ENCODE measurements at regions not wholly inside any gene's neighbourhood (a gene's known extent, or its start where the extent isn't known, plus 50 kb on each side); places are given as distances from the start of the nearest gene placed in this dataset.

DNA sequence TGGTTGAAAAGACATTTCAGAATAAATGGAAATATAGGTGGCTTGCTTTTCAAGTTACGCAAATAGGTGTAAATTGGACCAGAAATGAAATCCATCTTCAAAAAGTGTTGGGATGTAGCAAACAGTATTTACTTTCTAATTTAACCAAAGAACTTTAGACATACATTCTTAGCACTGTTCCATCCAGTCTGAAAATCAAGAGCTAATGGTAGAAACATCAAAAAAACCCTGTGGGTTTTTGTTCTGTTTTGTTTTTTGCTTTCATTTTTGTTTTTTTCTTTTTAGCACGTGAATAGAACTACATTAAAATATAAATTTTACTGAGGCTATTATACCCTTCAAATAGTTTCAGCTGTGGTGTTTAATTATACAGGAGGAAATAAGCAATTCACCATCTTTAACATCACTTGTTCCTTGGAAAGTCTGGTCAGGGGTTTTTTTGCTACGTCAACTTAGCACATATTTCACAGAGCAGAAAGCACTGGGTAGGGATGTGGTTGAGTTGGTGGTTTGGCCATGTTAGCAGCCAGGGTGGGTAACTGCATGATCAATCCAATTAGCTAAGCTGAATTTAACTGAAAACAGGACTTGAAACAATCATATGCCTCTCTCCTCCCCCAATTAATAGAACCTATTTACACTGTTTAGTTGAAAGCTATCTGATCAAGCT is 275.4 kb upstream of the PFKP start (continued):
- TF ChIP-seq, protein P1, sequence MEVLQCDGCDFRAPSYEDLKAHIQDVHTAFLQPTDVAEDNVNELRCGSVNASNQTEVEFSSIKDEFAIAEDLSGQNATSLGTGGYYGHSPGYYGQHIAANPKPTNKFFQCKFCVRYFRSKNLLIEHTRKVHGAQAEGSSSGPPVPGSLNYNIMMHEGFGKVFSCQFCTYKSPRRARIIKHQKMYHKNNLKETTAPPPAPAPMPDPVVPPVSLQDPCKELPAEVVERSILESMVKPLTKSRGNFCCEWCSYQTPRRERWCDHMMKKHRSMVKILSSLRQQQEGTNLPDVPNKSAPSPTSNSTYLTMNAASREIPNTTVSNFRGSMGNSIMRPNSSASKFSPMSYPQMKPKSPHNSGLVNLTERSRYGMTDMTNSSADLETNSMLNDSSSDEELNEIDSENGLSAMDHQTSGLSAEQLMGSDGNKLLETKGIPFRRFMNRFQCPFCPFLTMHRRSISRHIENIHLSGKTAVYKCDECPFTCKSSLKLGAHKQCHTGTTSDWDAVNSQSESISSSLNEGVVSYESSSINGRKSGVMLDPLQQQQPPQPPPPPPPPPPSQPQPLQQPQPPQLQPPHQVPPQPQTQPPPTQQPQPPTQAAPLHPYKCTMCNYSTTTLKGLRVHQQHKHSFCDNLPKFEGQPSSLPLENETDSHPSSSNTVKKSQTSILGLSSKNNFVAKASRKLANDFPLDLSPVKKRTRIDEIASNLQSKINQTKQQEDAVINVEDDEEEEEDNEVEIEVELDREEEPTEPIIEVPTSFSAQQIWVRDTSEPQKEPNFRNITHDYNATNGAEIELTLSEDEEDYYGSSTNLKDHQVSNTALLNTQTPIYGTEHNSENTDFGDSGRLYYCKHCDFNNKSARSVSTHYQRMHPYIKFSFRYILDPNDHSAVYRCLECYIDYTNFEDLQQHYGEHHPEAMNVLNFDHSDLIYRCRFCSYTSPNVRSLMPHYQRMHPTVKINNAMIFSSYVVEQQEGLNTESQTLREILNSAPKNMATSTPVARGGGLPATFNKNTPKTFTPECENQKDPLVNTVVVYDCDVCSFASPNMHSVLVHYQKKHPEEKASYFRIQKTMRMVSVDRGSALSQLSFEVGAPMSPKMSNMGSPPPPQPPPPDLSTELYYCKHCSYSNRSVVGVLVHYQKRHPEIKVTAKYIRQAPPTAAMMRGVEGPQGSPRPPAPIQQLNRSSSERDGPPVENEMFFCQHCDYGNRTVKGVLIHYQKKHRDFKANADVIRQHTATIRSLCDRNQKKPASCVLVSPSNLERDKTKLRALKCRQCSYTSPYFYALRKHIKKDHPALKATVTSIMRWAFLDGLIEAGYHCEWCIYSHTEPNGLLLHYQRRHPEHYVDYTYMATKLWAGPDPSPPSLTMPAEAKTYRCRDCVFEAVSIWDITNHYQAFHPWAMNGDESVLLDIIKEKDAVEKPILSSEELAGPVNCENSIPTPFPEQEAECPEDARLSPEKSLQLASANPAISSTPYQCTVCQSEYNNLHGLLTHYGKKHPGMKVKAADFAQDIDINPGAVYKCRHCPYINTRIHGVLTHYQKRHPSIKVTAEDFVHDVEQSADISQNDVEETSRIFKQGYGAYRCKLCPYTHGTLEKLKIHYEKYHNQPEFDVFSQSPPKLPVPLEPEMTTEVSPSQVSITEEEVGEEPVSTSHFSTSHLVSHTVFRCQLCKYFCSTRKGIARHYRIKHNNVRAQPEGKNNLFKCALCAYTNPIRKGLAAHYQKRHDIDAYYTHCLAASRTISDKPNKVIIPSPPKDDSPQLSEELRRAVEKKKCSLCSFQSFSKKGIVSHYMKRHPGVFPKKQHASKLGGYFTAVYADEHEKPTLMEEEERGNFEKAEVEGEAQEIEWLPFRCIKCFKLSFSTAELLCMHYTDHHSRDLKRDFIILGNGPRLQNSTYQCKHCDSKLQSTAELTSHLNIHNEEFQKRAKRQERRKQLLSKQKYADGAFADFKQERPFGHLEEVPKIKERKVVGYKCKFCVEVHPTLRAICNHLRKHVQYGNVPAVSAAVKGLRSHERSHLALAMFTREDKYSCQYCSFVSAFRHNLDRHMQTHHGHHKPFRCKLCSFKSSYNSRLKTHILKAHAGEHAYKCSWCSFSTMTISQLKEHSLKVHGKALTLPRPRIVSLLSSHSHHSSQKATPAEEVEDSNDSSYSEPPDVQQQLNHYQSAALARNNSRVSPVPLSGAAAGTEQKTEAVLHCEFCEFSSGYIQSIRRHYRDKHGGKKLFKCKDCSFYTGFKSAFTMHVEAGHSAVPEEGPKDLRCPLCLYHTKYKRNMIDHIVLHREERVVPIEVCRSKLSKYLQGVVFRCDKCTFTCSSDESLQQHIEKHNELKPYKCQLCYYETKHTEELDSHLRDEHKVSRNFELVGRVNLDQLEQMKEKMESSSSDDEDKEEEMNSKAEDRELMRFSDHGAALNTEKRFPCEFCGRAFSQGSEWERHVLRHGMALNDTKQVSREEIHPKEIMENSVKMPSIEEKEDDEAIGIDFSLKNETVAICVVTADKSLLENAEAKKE (CRISPR knock-in tag; IDR thresholded peaks at IDR 0.05) = no peak
- TF ChIP-seq ZNF114 (CRISPR knock-in tag; IDR thresholded peaks at IDR 0.05) (no peak), ZNF331 (CRISPR knock-in tag; IDR thresholded peaks at IDR 0.05; ENCODE audit: low read depth) (no peak), REST (IDR thresholded peaks at IDR 0.05; ENCODE audit: unreplicated experiment) (no peak), STAT1 (IDR thresholded peaks at IDR 0.05; ENCODE audit: unreplicated experiment) (no peak)
